ENCODE measurements at regions not wholly inside any gene's neighbourhood (a gene's known extent, or its start where the extent isn't known, plus 50 kb on each side); places are given as distances from the start of the nearest gene placed in this dataset.
A peak's percentile ranks its signal among the peaks of the same experiment; 100 is the strongest.
"Not testable (repeated sequence)": the region's sequence is repeated elsewhere in the genome, so short reads cannot be mapped to it uniquely, and the experiment has no call there.

GRCh38 chr3:177889652-177890358 is 646.4 kb upstream of the KCNMB2 start:
- DNase-seq = no peak

- no peak for DNase-seq
Measured at GRCh38 chr3:177890359-177890683, 645.9 kb upstream of the KCNMB2 start.

DNA sequence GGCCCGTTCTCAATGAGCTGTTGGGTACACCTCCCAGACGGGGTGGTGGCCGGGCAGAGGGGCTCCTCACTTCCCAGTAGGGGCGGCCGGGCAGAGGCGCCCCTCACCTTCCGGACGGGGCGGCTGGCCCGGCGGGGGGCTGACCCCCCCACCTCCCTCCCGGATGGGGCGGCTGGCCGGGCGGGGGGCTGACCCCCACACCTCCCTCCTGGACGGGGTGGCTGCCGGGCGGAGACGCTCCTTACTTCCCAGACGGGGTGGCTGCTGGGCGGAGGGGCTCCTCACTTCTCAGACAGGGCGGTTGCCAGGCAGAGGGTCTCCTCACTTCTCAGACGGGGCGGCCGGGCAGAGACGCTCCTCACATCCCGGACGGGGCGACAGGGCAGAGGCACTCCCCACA is 644.7 kb upstream of the KCNMB2 start:
- DNase-seq = not testable (repeated sequence)

- no peak for DNase-seq
Measured at GRCh38 chr3:177893331-177893730, 642.9 kb upstream of the KCNMB2 start.

DNA sequence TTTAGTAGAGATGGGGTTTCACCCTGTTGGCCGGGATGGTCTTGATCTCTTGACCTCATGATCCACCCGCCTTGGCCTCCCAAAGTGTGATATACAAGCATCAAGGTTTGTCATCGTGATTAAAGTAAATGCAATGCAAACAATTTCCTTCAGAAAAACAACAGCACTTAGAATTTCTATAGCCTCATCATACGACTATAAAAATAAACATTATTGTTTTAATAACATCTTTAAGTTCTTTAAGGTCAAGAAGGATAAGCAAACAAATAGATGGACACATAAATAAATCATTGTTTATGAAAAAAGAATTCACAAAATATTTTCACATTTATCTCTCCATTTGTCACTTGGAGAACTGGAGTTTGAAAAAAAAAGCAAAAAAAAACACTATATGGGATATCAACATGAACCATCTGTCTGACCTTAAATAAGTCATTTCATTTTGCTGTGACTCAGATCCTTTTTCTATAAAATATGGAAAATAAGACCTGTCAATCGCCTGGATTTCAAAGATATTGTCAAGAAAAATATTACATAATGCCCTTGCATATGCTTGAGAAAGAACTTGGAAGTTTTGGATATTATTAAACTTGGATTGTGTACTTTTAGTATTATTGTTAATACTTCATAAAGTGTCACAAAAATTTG is 642.0 kb upstream of the KCNMB2 start:
- DNase-seq = peak in 1 of 2 donors; percentile 38

DNA sequence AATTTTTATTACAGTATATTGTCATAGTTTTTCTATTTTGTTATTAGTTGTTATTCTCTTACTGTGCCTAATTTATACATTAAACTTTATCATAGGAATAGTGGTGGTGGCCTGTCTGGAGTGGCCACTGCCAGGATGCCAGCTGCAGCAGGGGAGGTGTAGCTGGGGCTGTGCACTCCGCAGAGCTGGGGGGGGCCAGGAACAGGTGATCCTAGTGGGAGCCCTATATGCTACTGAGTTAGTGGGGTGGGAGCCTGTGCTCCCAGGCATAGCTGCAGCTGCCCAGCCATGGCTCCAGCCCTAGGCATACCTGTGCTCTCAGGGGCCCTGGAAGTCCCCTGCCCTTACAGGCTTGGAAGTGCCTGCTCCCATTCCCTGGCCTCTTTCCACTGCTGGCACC is 638.1 kb upstream of the KCNMB2 start:
- DNase-seq = no peak

GRCh38 chr3:177899275-177900067 is 636.8 kb upstream of the KCNMB2 start:
- DNase-seq = no peak

GRCh38 chr3:177902876-177903275 is 633.4 kb upstream of the KCNMB2 start:
- DNase-seq = no peak

DNA sequence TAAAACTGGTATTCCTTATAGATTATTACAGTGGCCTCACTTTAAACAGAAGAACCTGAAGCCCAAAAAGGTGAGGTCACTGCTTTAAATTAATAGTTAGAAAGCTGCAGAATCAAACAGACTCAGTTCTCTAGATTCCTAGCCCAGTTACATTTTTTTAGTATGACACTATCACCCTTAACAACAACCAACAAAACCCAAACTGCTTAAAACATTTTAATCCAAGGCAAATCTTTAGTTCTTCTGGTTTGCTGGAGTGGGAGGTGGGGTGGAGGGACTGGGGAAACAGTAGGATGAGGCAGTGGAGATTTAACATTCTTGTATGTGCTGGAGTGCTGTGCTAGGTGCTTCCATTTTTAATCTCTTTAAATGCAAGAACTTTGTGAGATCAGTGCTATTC is 631.6 kb upstream of the KCNMB2 start:
- no peak for DNase-seq

DNA sequence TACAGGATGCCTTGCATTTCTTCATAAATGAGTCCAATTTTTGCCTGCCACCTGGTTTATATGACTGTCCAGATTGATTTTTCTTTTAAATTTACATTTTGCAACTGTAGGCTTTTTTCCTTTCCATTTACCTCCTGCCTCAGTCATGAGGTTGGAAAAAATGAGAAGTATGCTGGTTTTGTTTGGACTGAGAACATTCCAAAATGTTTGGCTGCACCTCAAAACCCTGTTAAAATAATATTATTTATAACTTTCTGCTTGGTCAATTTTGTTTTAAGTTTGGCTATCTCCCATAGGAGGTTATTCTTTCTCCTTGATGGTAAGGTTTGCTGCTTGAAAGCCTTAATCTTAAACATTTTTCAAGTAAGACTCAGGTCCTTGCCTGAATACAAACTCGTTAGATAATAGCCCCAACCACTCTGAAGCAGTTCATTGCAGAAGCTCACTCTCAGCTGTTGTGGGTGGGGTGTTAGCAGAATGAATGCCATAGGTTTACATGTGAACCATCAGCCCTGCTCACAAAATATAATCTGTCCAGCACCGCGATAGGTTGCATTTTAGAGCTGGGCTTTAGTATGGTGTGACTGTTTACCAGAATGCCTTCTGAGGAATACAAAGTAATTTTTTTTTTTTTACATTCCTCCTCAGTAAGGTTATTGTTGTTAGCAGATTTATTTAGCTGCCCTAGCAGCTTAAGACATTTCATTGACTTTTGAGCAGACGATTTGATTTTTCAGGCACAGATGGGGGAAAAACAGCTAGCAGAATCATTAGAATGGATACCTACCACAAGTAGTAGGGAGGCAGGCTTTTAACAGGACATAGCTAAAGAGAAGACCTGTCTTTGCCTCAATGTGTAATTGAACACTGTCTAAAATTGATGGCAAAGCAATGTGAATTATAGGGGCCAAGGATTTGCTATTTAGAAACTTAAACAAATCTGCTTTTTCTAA is 630.8 kb upstream of the KCNMB2 start:
- no peak for DNase-seq

GRCh38 chr3:177906126-177906511 is 630.1 kb upstream of the KCNMB2 start:
- no peak for DNase-seq

- DNase-seq = no peak
Measured at GRCh38 chr3:177906578-177907229, 629.5 kb upstream of the KCNMB2 start.

GRCh38 chr3:177909530-177909929 is 626.7 kb upstream of the KCNMB2 start:
- not testable (repeated sequence) for DNase-seq

- no peak for DNase-seq
Measured at GRCh38 chr3:177914224-177914623, 622.0 kb upstream of the KCNMB2 start.

- no peak for DNase-seq
Measured at GRCh38 chr3:177916461-177916860, 619.8 kb upstream of the KCNMB2 start.

GRCh38 chr3:177917234-177917861 is 618.9 kb upstream of the KCNMB2 start:
- no peak for DNase-seq

DNA sequence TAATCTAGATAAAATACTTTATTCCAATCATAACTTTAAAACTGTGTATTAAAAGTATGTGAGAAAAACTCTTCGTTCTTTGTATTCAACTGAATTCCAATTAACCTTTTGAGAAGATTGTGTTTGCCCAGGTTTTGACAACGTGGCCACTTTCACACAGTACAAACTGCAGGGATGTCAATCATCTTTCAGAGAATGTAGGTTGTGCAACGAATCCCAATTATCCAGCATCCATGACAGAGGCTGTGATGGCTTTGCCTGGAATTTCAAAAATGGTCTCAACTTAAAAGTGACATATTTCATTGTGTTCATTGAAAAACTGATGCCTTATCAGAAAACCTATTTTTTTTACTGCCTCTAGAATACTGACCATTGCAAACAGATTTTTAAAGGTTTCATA is 615.1 kb upstream of the KCNMB2 start:
- DNase-seq = no peak

- no peak for DNase-seq
Measured at GRCh38 chr3:177924261-177924660, 612.0 kb upstream of the KCNMB2 start.

DNA sequence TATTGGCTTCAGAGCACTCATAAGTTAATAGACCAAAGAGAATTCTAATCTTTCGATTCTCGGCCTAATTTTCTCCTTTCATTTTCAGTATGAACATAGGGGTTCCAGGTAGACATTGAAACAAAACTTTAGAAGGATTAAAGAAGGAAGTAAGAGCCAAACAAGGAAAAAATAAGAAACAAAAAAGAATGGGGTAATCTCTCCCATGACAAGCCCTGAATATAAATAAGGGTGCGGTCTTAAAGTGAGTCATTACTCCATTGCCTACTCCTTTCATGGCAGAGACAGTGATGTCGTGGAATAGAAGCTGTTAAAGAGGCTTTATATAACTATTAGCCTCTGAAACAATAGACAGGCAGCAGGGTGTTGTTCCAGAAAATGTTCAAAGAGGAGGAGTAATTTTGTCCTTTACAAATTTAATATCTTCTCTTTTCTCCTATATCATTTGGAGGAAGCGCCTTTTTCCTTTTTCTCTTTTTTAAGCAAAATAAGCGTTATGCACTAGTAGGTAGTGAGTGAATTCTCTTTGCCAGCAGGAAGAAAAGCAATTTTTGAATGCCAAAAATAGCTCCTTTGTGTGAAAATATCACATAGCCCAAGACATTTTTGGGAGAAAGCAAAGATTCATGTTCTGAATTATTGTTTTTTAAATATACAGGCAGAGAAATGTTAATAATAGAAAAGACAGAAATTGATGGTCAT is 607.9 kb upstream of the KCNMB2 start:
- DNase-seq = no peak

GRCh38 chr3:177929310-177929709 is 606.9 kb upstream of the KCNMB2 start:
- no peak for DNase-seq

- no peak for DNase-seq
Measured at GRCh38 chr3:177930771-177931170, 605.5 kb upstream of the KCNMB2 start.
